H1 (cell line): ENCODE measurements at regions not wholly inside any gene's neighbourhood (a gene's known extent, or its start where the extent isn't known, plus 50 kb on each side); places are given as distances from the start of the nearest gene placed in this dataset.

ENCODE experiments used
- EGR1 ChIP-seq: IDR thresholded peaks from 2 replicates; pipeline ENCODE4 v1.6.1; 2011; ENCODE audit warnings: low read depth, low read length, borderline replicate concordance
- RXRA ChIP-seq: IDR thresholded peaks from 2 replicates; pipeline ENCODE4 v1.6.1; 2011; ENCODE audit warnings: low read depth, mild to moderate bottlenecking, low read length, moderate library complexity; ENCODE audit not compliant: insufficient read depth

DNA sequence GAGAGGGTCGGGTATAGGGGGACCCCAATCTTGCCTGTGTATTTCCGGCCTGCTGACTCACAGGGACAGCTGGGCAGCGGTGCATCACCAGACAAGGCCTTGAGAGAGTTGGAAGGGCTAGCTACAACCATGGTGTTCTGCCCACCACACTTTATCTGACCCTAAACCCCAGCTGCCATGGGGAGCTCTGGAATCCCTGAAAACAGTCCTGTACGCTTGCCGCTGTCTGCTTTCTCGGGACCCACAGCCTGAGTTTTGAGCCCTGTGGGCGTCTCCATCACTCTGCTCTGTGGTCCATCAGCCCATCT lies 100.4 kb upstream of the GSE1 start (continued):
- TF ChIP-seq EGR1 (no peak), RXRA (no peak)
